ENCODE measurements at regions not wholly inside any gene's neighbourhood (a gene's known extent, or its start where the extent isn't known, plus 50 kb on each side); places are given as distances from the start of the nearest gene placed in this dataset.

DNA sequence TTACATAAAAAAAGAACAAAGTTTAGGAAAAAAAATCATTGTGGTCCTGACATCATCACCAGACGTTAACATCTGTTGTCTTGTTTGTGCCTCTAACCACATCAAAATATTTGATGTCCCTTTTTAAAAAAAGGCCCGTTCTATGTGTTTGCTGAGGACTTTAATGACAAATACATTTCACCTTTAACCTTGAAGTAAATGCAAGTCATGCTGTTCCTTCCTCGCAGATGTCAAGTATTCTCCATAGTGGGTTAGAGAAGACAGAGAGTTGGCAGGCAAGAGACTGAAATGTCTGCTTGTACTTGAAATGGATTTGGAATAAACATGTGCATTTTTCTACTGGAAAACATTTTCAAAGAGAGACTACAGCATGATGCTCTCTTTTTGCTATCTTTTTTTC, 134.9 kb downstream of the FGF9 start:
- TF ChIP-seq, protein P1, sequence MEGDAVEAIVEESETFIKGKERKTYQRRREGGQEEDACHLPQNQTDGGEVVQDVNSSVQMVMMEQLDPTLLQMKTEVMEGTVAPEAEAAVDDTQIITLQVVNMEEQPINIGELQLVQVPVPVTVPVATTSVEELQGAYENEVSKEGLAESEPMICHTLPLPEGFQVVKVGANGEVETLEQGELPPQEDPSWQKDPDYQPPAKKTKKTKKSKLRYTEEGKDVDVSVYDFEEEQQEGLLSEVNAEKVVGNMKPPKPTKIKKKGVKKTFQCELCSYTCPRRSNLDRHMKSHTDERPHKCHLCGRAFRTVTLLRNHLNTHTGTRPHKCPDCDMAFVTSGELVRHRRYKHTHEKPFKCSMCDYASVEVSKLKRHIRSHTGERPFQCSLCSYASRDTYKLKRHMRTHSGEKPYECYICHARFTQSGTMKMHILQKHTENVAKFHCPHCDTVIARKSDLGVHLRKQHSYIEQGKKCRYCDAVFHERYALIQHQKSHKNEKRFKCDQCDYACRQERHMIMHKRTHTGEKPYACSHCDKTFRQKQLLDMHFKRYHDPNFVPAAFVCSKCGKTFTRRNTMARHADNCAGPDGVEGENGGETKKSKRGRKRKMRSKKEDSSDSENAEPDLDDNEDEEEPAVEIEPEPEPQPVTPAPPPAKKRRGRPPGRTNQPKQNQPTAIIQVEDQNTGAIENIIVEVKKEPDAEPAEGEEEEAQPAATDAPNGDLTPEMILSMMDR (IDR thresholded peaks at IDR 0.05), result no peak
- no peak for TF ChIP-seq POLR2A (IDR thresholded peaks at IDR 0.05)
